Ovary (tissue), 3 donors: ENCODE measurements at regions not wholly inside any gene's neighbourhood (a gene's known extent, or its start where the extent isn't known, plus 50 kb on each side); places are given as distances from the start of the nearest gene placed in this dataset.

Experiments used
- CTCF ChIP-seq, 3 donors: fragments of 450-650 bp in 2 of 3; fragments of 200-600 bp in 1 of 3; IDR thresholded peaks; one replicate each; pipeline versions ENCODE4 v1.5.1 to v1.8.0; 2016 to 2022; ENCODE audit warnings: antibody characterized with exemption in 3 of 3, mild to moderate bottlenecking in 1 of 3
- EP300 ChIP-seq: sonication (generic); formaldehyde crosslinking; IDR thresholded peaks from one replicate; pipeline ENCODE4 v1.6.1; 2017; ENCODE audit warnings: antibody characterized with exemption
- POLR2A ChIP-seq: fragments of 450-650 bp; IDR thresholded peaks from one replicate; pipeline ENCODE4 v1.6.1; 2017; ENCODE audit warnings: antibody characterized with exemption, mild to moderate bottlenecking, moderate library complexity
- donor health status: DM: no; HTN: no; CAD: no.

- TF ChIP-seq EP300 (no peak), CTCF (IDR thresholded peaks at IDR 0.05) (no peak), POLR2A (no peak)
Observed at GRCh38 chr6:115398607-115399006, 662.1 kb downstream of the FRK start.
